GM12878 (cell line): ENCODE measurements at regions not wholly inside any gene's neighbourhood (a gene's known extent, or its start where the extent isn't known, plus 50 kb on each side); places are given as distances from the start of the nearest gene placed in this dataset.

ENCODE experiments used
- ATAC-seq: fragments of 200-7000 bp; cut with Tn5 transposase; 3 replicates; pipeline ENCODE4 v1.9.1; 2020; ENCODE audit warnings: mild to moderate bottlenecking, moderate library complexity
- BruUV-seq: library from RNA; stranded (reverse); fragments of 400-500 nt; replicated peaks from 2 replicates; lab custom pipeline; 2021; lab: Mats Ljungman, UMichigan
- CTCF ChIA-PET: fragments of 300-600 bp; sonication (Branson Sonifier 250); formaldehyde crosslinking; extraction: SDS; loops from one replicate; lab custom pipeline; 2021; ENCODE audit warnings: inconsistent platforms; lab: Yijun Ruan, JAX
- POLR2A ChIA-PET: fragments of 350-600 bp; formaldehyde crosslinking; extraction: SDS; loops from one replicate; lab custom pipeline; 2021; ENCODE audit warnings: inconsistent platforms; lab: Charles Lee
- RAD21 ChIA-PET: fragments of 300-600 bp; sonication (Branson Sonifier 250); formaldehyde crosslinking; loops from one replicate; lab custom pipeline; 2023; ENCODE audit warnings: antibody characterized with exemption; ENCODE audit not compliant: unreplicated experiment; lab: Charles Lee
- SMC1A ChIA-PET: fragments of 300-600 bp; sonication (Branson Sonifier 250); formaldehyde crosslinking; loops from one replicate; lab custom pipeline; 2023; ENCODE audit not compliant: unreplicated experiment, uncharacterized antibody; lab: Charles Lee
- DNase-seq: peaks from one replicate; pipeline ENCODE4 v3.0.0-alpha.2; 2011; ENCODE audit warnings: low read depth, low spot score
- FAIRE-seq: peaks from 3 replicates; lab custom pipeline; 2011; peaks lifted over from hg19 to GRCh38; lab: Jason Lieb, UNC
- H2AFZ ChIP-seq: 2 replicates; pipeline ENCODE4 v1.6.0; 2011; ENCODE audit warnings: low read depth, low read length, control low read depth; ENCODE audit not compliant: control insufficient read depth
- H3K27ac ChIP-seq: 2 replicates; pipeline ENCODE4 v1.5.1; 2011; ENCODE audit warnings: control low read depth; ENCODE audit not compliant: control insufficient read depth, insufficient read depth
- H3K27me3 ChIP-seq, 2 experiments: replicated peaks in 1 of 2; 2 replicates each; pipeline versions ENCODE4 v1.6.0 to v1.6.1; 2011; ENCODE audit warnings: low read length in 1 of 2; ENCODE audit not compliant: control insufficient read depth in 2 of 2, insufficient read depth in 2 of 2
- H3K36me3 ChIP-seq, 2 experiments: 2 replicates each; pipeline ENCODE4 v1.5.1; 2011; ENCODE audit warnings: low read length in 1 of 2; ENCODE audit not compliant: control insufficient read depth in 2 of 2, insufficient read depth in 2 of 2
- H3K4me1 ChIP-seq: 2 replicates; pipeline ENCODE4 v1.6.1; 2011; ENCODE audit warnings: mild to moderate bottlenecking, low read length, moderate library complexity, mixed read lengths; ENCODE audit not compliant: control insufficient read depth, insufficient read depth
- H3K4me2 ChIP-seq: 2 replicates; pipeline ENCODE4 v1.6.0; 2011; ENCODE audit warnings: control low read depth; ENCODE audit not compliant: control insufficient read depth, insufficient read depth
- H3K4me3 ChIP-seq: fragments of 200-600 bp; sonication (generic); 2 replicates; pipeline ENCODE4 v1.5.1; 2016
- H3K79me2 ChIP-seq: 2 replicates; pipeline ENCODE4 v1.6.0; 2011; ENCODE audit warnings: low read length; ENCODE audit not compliant: control insufficient read depth, insufficient read depth
- H3K9ac ChIP-seq: 2 replicates; pipeline ENCODE4 v1.8.0; 2011; ENCODE audit warnings: low read length, control low read depth, mixed read lengths; ENCODE audit not compliant: control insufficient read depth, insufficient read depth
- H3K9me3 ChIP-seq: replicated peaks from 3 replicates; pipeline ENCODE4 v1.5.1; 2011; ENCODE audit warnings: mild to moderate bottlenecking, low read length; ENCODE audit not compliant: control insufficient read depth, insufficient read depth
- H4K20me1 ChIP-seq: 2 replicates; pipeline ENCODE4 v1.6.0; 2011; ENCODE audit not compliant: control insufficient read depth, insufficient read depth
- BHLHE40 ChIP-seq, 2 experiments: fragments of 450-650 bp in 1 of 2; IDR thresholded peaks; 2 replicates each; pipeline ENCODE4 v1.6.1; 2011 to 2017; ENCODE audit warnings: low read depth in 2 of 2, borderline replicate concordance in 1 of 2, improper control_type of control experiment in 1 of 2, low read length in 1 of 2, mild to moderate bottlenecking in 1 of 2
- HDAC6 ChIP-seq: fragments of 200-600 bp; sonication (generic); IDR thresholded peaks from one replicate; pipeline ENCODE4 v1.8.0; 2017; ENCODE audit warnings: antibody characterized with exemption; ENCODE audit not compliant: unreplicated experiment
- MTA2 ChIP-seq: fragments of 450-650 bp; IDR thresholded peaks from 2 replicates; pipeline ENCODE4 v1.6.1; 2016; ENCODE audit warnings: low read depth, mild to moderate bottlenecking, moderate library complexity
- MTA3 ChIP-seq: IDR thresholded peaks from 2 replicates; pipeline ENCODE4 v1.6.1; 2012; ENCODE audit warnings: low read length, inconsistent platforms, borderline replicate concordance
- MXI1 ChIP-seq: fragments of 150-350 bp; IDR thresholded peaks from 2 replicates; pipeline ENCODE4 v1.6.1; 2011; ENCODE audit warnings: low read depth, mild to moderate bottlenecking, inconsistent platforms, low read length, improper control_type of control experiment
- NFIC ChIP-seq: IDR thresholded peaks from 2 replicates; pipeline ENCODE4 v1.6.1; 2012; ENCODE audit warnings: low read depth, mild to moderate bottlenecking, inconsistent platforms, low read length, moderate library complexity
- NFYA ChIP-seq: IDR thresholded peaks from 2 replicates; pipeline ENCODE4 v1.6.1; 2011; ENCODE audit warnings: low read depth, mild to moderate bottlenecking, low read length, improper control_type of control experiment, borderline replicate concordance
- NR2C2 ChIP-seq: IDR thresholded peaks from 2 replicates; pipeline ENCODE4 v1.6.1; 2011; ENCODE audit warnings: borderline replicate concordance, low read depth; ENCODE audit not compliant: control insufficient read depth, insufficient read length
- NR2F1 ChIP-seq: fragments of 450-650 bp; conservative IDR thresholded peaks from 2 replicates; pipeline ENCODE4 v1.6.1; 2017; ENCODE audit warnings: mild to moderate bottlenecking
- PAX5 ChIP-seq: IDR thresholded peaks from 2 replicates; pipeline ENCODE4 v1.6.1; 2011; ENCODE audit warnings: low read depth, low read length, borderline replicate concordance
- SMARCA5 ChIP-seq: fragments of 450-650 bp; IDR thresholded peaks from 2 replicates; pipeline ENCODE4 v1.6.1; 2017; ENCODE audit warnings: mild to moderate bottlenecking
- SPI1 ChIP-seq: IDR thresholded peaks from 2 replicates; pipeline ENCODE4 v1.6.1; 2011; ENCODE audit warnings: low read depth, mild to moderate bottlenecking, low read length, moderate library complexity, borderline replicate concordance; ENCODE audit not compliant: insufficient read depth
- TARDBP ChIP-seq: IDR thresholded peaks from 2 replicates; pipeline ENCODE4 v1.6.1; 2016; ENCODE audit warnings: borderline replicate concordance
- TCF12 ChIP-seq: IDR thresholded peaks from 2 replicates; pipeline ENCODE4 v1.6.1; 2011; ENCODE audit warnings: low read depth, mild to moderate bottlenecking, low read length
- ZBED1 ChIP-seq: IDR thresholded peaks from 2 replicates; pipeline ENCODE4 v1.6.1; 2016; ENCODE audit warnings: borderline replicate concordance
- ZNF24 ChIP-seq: fragments of 450-650 bp; IDR thresholded peaks from 2 replicates; pipeline ENCODE4 v1.6.1; 2017; ENCODE audit warnings: antibody characterized with exemption, mild to moderate bottlenecking
- ZNF384 ChIP-seq: IDR thresholded peaks from 2 replicates; pipeline ENCODE4 v1.6.1; 2012; ENCODE audit warnings: low read depth, mild to moderate bottlenecking, low read length, improper control_type of control experiment, borderline replicate concordance
- ZSCAN29 ChIP-seq: fragments of 450-650 bp; IDR thresholded peaks from 2 replicates; pipeline ENCODE4 v1.6.1; 2017; ENCODE audit warnings: mild to moderate bottlenecking, moderate library complexity
- WGBS: methylation state at CpG from one replicate; pipeline ENCODE4 v1.1.6; 2016; ENCODE audit warnings: low lambda C conversion rate; ENCODE audit not compliant: insufficient replicate concordance, insufficient coverage; ENCODE audit errors: missing lambda C conversion rate; 5-methylcytosine and 5-hydroxymethylcytosine counted together
- in situ Hi-C: fragments of 300-500 bp; cut with MboI; formaldehyde crosslinking; loops from 9 replicates; pipeline ENCODE4 v1.14.3; 2018; ENCODE audit warnings: mixed read lengths
- intact Hi-C: fragments of 100-400 bp; cut with micrococcal nuclease; formaldehyde crosslinking; loops from one replicate; pipeline ENCODE4 v1.14.2; 2022; ENCODE audit not compliant: unreplicated experiment
- TF ChIP-seq, protein P1 (sequence below): IDR thresholded peaks from 2 replicates; pipeline ENCODE4 v1.6.1; 2012; ENCODE audit warnings: improper control_type of control experiment, low read depth, low read length; ENCODE audit not compliant: insufficient replicate concordance

DNA sequence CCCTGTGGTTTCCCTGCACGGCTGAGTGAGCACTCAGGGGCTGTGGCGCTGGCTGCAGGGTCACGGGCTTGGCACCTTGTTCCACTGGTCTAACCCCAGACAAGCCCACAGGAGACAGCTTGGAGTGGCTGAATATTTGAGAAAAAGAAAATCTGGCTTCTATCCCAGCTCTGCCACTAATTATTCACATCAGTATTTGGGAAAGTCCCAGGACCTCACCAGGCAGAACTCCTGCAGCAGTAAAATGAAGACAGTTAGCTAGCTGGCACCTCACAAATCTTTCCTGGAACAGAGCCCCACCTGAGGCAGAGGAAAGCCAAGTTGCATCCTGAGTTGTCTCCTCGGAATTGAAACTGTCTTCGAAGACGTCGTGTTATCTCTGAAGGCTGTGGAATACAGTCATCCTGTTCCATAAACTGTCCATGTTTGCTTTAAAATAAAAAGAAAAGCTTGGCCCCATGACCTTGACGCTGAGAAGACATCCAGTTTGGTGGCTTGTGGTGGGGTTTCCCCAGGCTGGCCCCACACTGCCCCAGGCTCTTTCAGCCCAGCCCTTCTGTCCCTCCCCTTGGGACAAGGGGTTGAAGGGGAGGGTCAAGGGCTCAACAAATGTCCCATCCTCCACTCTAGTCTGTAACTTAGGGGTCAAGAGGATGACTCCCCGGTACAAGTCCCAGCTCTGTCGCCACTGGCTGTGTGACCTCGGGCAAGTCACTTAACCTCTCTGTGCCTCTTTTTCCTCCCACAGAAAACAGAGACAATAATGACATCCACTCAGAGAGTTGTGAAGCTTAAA is 93.8 kb upstream of the TMPRSS2 start:
- no peak for FAIRE-seq
- H3K4me2 ChIP-seq, result no peak overlapping the region
- H3K4me3 ChIP-seq, result no peak overlapping the region
- no peaks in the 10 kb centered on the region; a peak in 1 of 4 replicates for H3K27me3 ChIP-seq
- H4K20me1 ChIP-seq, result no peaks in the 10 kb centered on the region
- ATAC-seq, result peak; percentile 71
- ChIA-PET RAD21 (interaction anchor here (1.3 to 1.6 kb wide), 2 partner anchors 21 to 318 kb away, joined by 3 to 5 read pairs; no protein-coding TSS in a partner anchor), SMC1A (interaction anchor here (1.6 kb wide), 1 partner anchor 319 kb away, joined by 3 read pairs; no protein-coding TSS in a partner anchor), POLR2A (interaction anchor here (0.6 kb wide), 1 partner anchor 532 kb away, joined by 5 read pairs; no protein-coding TSS in a partner anchor), CTCF (interaction anchor here (0.7 to 2.1 kb wide), 8 partner anchors 8 to 318 kb away, joined by 3 to 8 read pairs (median 4); no protein-coding TSS in a partner anchor)
- no peaks in the 10 kb centered on the region for H3K79me2 ChIP-seq
- no peaks in the 10 kb centered on the region; the same call in 2 of the 3 replicates for H3K9me3 ChIP-seq
- in situ Hi-C loops (no loop called here), intact Hi-C loops (loop anchor here (5.0 kb wide), 1 partner anchor 119 kb away; no protein-coding TSS in a partner anchor)
- WGBS, result 16% methylated on average over 11 of the region's 11 CpGs
- H3K4me1 ChIP-seq, result peaks cover 6% of the 10 kb centered on the region; the same call in 1 of the 2 replicates
- no peak overlapping the region for H3K27ac ChIP-seq
- no peaks in the 10 kb centered on the region for H3K36me3 ChIP-seq
- DNase-seq, result peak; percentile 16
- no TSS peak for BruUV-seq
- no peak overlapping the region for H2AFZ ChIP-seq
- H3K9ac ChIP-seq, result no peak overlapping the region
- TF ChIP-seq TCF12, result no peak
- peak in 1 of 2 experiments; percentile 40; a peak in 1 of 4 replicates for TF ChIP-seq BHLHE40 (IDR thresholded peaks at IDR 0.05; ENCODE audit: borderline replicate concordance in 1 of 2, low read depth in 2 of 2, low read length in 1 of 2)
- TF ChIP-seq TARDBP, result no peak
- TF ChIP-seq MTA3, result no peak
- TF ChIP-seq, protein P1, sequence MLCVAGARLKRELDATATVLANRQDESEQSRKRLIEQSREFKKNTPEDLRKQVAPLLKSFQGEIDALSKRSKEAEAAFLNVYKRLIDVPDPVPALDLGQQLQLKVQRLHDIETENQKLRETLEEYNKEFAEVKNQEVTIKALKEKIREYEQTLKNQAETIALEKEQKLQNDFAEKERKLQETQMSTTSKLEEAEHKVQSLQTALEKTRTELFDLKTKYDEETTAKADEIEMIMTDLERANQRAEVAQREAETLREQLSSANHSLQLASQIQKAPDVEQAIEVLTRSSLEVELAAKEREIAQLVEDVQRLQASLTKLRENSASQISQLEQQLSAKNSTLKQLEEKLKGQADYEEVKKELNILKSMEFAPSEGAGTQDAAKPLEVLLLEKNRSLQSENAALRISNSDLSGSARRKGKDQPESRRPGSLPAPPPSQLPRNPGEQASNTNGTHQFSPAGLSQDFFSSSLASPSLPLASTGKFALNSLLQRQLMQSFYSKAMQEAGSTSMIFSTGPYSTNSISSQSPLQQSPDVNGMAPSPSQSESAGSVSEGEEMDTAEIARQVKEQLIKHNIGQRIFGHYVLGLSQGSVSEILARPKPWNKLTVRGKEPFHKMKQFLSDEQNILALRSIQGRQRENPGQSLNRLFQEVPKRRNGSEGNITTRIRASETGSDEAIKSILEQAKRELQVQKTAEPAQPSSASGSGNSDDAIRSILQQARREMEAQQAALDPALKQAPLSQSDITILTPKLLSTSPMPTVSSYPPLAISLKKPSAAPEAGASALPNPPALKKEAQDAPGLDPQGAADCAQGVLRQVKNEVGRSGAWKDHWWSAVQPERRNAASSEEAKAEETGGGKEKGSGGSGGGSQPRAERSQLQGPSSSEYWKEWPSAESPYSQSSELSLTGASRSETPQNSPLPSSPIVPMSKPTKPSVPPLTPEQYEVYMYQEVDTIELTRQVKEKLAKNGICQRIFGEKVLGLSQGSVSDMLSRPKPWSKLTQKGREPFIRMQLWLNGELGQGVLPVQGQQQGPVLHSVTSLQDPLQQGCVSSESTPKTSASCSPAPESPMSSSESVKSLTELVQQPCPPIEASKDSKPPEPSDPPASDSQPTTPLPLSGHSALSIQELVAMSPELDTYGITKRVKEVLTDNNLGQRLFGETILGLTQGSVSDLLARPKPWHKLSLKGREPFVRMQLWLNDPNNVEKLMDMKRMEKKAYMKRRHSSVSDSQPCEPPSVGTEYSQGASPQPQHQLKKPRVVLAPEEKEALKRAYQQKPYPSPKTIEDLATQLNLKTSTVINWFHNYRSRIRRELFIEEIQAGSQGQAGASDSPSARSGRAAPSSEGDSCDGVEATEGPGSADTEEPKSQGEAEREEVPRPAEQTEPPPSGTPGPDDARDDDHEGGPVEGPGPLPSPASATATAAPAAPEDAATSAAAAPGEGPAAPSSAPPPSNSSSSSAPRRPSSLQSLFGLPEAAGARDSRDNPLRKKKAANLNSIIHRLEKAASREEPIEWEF, result no peak
- TF ChIP-seq ZBED1, result no peak
- peak; percentile 66; the same call in 1 of the 2 replicates for TF ChIP-seq SMARCA5
- TF ChIP-seq NFIC, result no peak
- TF ChIP-seq HDAC6, result no peak
- peak; percentile 42; the same call in 1 of the 2 replicates for TF ChIP-seq NR2F1
- no peak for TF ChIP-seq ZNF24
- no peak for TF ChIP-seq MXI1
- TF ChIP-seq NR2C2, result no peak
- TF ChIP-seq PAX5, result peak; percentile 50; the same call in 1 of the 2 replicates
- no peak for TF ChIP-seq SPI1
- no peak for TF ChIP-seq NFYA
- TF ChIP-seq ZNF384, result no peak
- no peak for TF ChIP-seq ZSCAN29
- TF ChIP-seq MTA2, result no peak
